Peyer's patch (tissue), 4 donors: ENCODE measurements at regions not wholly inside any gene's neighbourhood (a gene's known extent, or its start where the extent isn't known, plus 50 kb on each side); places are given as distances from the start of the nearest gene placed in this dataset.

Experiments
- DNase-seq, 3 donors: peaks; one replicate each; pipeline ENCODE4 v3.0.0-alpha.2; 2017 to 2019
- H3K27ac ChIP-seq, 4 donors: fragments of 200-600 bp; sonication (generic); one replicate each; pipeline ENCODE4 v1.5.1; 2016 to 2019
- H3K27me3 ChIP-seq, 2 donors: fragments of 200-600 bp; sonication (generic); one replicate each; pipeline ENCODE4 v1.5.1; 2019
- H3K36me3 ChIP-seq, 3 donors: fragments of 200-600 bp; sonication (generic); one replicate each; pipeline ENCODE4 v1.5.1; 2016 to 2019
- H3K4me1 ChIP-seq, 4 donors: fragments of 200-600 bp; sonication (generic); one replicate each; pipeline ENCODE4 v1.5.1; 2016 to 2019
- H3K4me3 ChIP-seq, 4 donors: fragments of 200-600 bp; sonication (generic); 1 replicate in 3 of 4; 2 replicates in 1 of 4; pipeline ENCODE4 v1.5.1; 2016 to 2019; ENCODE audit warnings: mild to moderate bottlenecking in 1 of 4
- H3K9me3 ChIP-seq, 4 donors: fragments of 200-600 bp; sonication (generic); one replicate each; pipeline ENCODE4 v1.5.1; 2016 to 2019; ENCODE audit warnings: mild to moderate bottlenecking in 1 of 4
- POLR2A ChIP-seq, 2 donors: fragments of 450-650 bp; IDR thresholded peaks; one replicate each; pipeline ENCODE4 v1.5.1; 2017; ENCODE audit warnings: antibody characterized with exemption in 2 of 2, mild to moderate bottlenecking in 2 of 2, moderate library complexity in 2 of 2
- TF ChIP-seq, protein P1 (sequence below), 6 experiments: fragments of 450-650 bp in 4 of 6; fragments of 200-600 bp in 2 of 6; sonication (generic) in 1 of 6; IDR thresholded peaks; one replicate each; pipeline ENCODE4 v1.5.1; 2017 to 2019; ENCODE audit warnings: antibody characterized with exemption in 6 of 6, mild to moderate bottlenecking in 3 of 6, moderate library complexity in 1 of 6

DNA sequence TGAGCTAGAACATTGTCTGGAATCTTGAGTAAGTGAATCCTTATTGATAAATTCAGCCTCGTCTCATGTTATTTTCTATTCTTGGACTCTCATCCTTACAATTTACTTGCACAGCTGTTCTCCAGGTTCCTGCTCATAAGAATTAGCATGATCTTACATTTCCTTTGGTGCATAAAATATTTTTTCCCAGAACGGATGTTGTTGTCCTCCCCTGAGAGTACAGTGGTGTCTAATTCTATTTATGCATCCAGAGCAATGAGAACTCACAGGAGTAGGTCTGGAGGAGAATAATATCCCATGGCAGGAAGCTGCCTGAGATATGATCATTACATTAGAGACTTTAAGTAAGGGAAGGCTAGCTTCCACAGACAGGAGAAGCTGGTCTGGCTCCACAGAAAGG lies 178.4 kb upstream of the MAST4 start:
- TF ChIP-seq, protein P1, sequence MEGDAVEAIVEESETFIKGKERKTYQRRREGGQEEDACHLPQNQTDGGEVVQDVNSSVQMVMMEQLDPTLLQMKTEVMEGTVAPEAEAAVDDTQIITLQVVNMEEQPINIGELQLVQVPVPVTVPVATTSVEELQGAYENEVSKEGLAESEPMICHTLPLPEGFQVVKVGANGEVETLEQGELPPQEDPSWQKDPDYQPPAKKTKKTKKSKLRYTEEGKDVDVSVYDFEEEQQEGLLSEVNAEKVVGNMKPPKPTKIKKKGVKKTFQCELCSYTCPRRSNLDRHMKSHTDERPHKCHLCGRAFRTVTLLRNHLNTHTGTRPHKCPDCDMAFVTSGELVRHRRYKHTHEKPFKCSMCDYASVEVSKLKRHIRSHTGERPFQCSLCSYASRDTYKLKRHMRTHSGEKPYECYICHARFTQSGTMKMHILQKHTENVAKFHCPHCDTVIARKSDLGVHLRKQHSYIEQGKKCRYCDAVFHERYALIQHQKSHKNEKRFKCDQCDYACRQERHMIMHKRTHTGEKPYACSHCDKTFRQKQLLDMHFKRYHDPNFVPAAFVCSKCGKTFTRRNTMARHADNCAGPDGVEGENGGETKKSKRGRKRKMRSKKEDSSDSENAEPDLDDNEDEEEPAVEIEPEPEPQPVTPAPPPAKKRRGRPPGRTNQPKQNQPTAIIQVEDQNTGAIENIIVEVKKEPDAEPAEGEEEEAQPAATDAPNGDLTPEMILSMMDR (IDR thresholded peaks at IDR 0.05): no peak
- no peak for TF ChIP-seq POLR2A (IDR thresholded peaks at IDR 0.05)
- no peaks in the 10 kb centered on the region for H3K9me3 ChIP-seq
- H3K36me3 ChIP-seq: no peaks in the 10 kb centered on the region
- H3K27ac ChIP-seq: no peak overlapping the region
- DNase-seq: no peak
- no peak overlapping the region for H3K4me3 ChIP-seq
- no peaks in the 10 kb centered on the region for H3K27me3 ChIP-seq
- no peaks in the 10 kb centered on the region for H3K4me1 ChIP-seq

- no peak overlapping the region for H3K27ac ChIP-seq
- no peaks in the 10 kb centered on the region for H3K36me3 ChIP-seq
- no peaks in the 10 kb centered on the region for H3K9me3 ChIP-seq
- DNase-seq: no peak
- H3K27me3 ChIP-seq: no peaks in the 10 kb centered on the region
- H3K4me3 ChIP-seq: no peak overlapping the region
- no peaks in the 10 kb centered on the region for H3K4me1 ChIP-seq
- TF ChIP-seq, protein P1 (IDR thresholded peaks at IDR 0.05): no peak
- TF ChIP-seq POLR2A (IDR thresholded peaks at IDR 0.05): no peak
Observed at GRCh38 chr5:66423484-66423883, 172.7 kb upstream of the MAST4 start.

DNA sequence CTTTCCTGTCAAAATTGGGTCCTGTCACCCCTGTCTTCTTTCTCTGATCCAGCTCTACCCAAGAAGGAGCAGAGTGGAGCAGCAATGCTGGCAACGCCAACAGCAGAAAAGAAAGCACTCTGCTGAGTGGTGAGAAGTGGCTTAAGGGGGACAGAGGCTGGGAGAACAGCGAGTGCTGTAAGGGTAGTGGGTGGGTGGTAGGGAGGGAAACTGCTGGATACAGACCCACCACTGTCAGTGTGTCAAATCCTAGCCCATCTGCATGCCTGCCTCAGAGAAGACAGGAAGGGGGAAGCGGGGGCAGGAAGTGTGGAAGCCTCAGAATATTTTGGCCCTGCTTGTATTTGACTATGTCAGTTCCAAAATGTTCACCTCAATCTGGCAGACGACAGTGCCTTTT lies 170.4 kb upstream of the MAST4 start:
- no peak for TF ChIP-seq POLR2A (IDR thresholded peaks at IDR 0.05)
- Histone ChIP-seq H3K27me3 (no peaks in the 10 kb centered on the region), H3K9me3 (no peaks in the 10 kb centered on the region), H3K27ac (no peak overlapping the region), H3K4me3 (no peak overlapping the region), H3K36me3 (no peaks in the 10 kb centered on the region), H3K4me1 (no peaks in the 10 kb centered on the region)
- no peak for DNase-seq

GRCh38 chr5:66426259-66427138 lies 169.7 kb upstream of the MAST4 start:
- TF ChIP-seq, protein P1 (IDR thresholded peaks at IDR 0.05): no peak
- TF ChIP-seq POLR2A (IDR thresholded peaks at IDR 0.05): no peak

DNA sequence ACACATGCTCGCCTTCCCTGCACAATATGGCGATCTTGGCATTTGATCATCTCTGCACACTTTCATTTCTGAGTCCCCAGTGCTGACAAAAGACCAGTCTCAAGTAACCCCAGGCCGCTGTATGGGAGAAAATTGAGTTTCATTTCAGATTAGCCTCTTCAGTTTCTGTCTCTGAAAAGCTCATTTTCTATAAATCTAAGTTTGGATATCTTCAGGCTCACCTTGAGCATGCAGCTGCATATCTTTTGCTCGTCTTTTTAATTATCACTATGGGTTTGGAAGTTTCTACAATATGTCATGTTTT lies 169.1 kb upstream of the MAST4 start:
- TF ChIP-seq POLR2A (IDR thresholded peaks at IDR 0.05): no peak
- TF ChIP-seq, protein P1 (IDR thresholded peaks at IDR 0.05): no peak
- Histone ChIP-seq H3K36me3 (no peaks in the 10 kb centered on the region), H3K4me1 (no peaks in the 10 kb centered on the region), H3K4me3 (no peak overlapping the region), H3K27ac (no peak overlapping the region), H3K27me3 (no peaks in the 10 kb centered on the region), H3K9me3 (no peaks in the 10 kb centered on the region)
- no peak for DNase-seq

More at GRCh38 chr5:66426259-66427138, 169.7 kb upstream of the MAST4 start:
- Histone ChIP-seq H3K27me3 (no peaks in the 10 kb centered on the region), H3K9me3 (no peaks in the 10 kb centered on the region), H3K4me1 (no peaks in the 10 kb centered on the region), H3K27ac (no peak overlapping the region), H3K4me3 (no peak overlapping the region), H3K36me3 (no peaks in the 10 kb centered on the region)
- DNase-seq: no peak

GRCh38 chr5:66436721-66437120 lies 159.5 kb upstream of the MAST4 start:
- Histone ChIP-seq H3K4me3 (no peak overlapping the region), H3K36me3 (no peaks in the 10 kb centered on the region), H3K9me3 (no peaks in the 10 kb centered on the region), H3K4me1 (no peaks in the 10 kb centered on the region), H3K27ac (no peak overlapping the region), H3K27me3 (no peaks in the 10 kb centered on the region)
- no peak for TF ChIP-seq POLR2A (IDR thresholded peaks at IDR 0.05)
- TF ChIP-seq, protein P1 (IDR thresholded peaks at IDR 0.05): no peak
- DNase-seq: no peak
